ENCODE measurements at regions not wholly inside any gene's neighbourhood (a gene's known extent, or its start where the extent isn't known, plus 50 kb on each side); places are given as distances from the start of the nearest gene placed in this dataset.
"Not testable (repeated sequence)": the region's sequence is repeated elsewhere in the genome, so short reads cannot be mapped to it uniquely, and the experiment has no call there.

DNA sequence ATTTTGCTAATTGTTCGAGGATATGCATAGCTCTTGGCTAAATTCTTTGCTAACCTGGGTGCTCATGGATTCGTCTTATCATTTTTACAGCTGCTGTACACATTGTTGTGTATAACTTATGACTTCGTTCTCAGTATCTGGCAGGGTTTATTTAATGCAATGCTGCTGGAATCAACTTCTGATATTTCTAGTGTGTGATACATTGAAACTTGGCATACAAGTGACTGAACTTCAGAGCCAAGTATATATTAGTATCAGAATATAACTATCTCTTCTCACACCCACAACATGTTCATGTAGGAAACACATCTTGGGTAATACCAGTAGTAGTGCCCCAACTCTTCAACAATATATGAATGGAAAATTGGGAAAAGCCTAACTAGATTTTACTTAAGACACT, 764.2 kb downstream of the TENT5A start:
- no peak overlapping the region for H2AFZ ChIP-seq (ENCODE audit: low read depth)
- no peak for TF ChIP-seq MEF2A (IDR thresholded peaks at IDR 0.05; ENCODE audit: borderline replicate concordance, low read depth)
- no peak for TF ChIP-seq FOXJ3 (CRISPR knock-in tag; IDR thresholded peaks at IDR 0.05)
- H3K27ac ChIP-seq (ENCODE audit: low read depth in 2 of 2, low read length in 1 of 2), result peak overlapping the region in 1 of 2 experiments; percentile 76; a peak in 1 of 4 replicates
- no peak overlapping the region for H3K9ac ChIP-seq
- WGBS (ENCODE audit: low lambda C conversion rate), result 63% methylated on average over 3 of the region's 3 CpGs
- POLR2A ChIA-PET, result interaction anchor here (0.6 kb wide), 1 partner anchor 1152 kb away, joined by 3 read pairs; no protein-coding TSS in a partner anchor
- no peak overlapping the region for H3K4me2 ChIP-seq
- no peaks in the 10 kb centered on the region for H3K9me2 ChIP-seq
- H3K4me1 ChIP-seq (ENCODE audit: control insufficient read depth in 1 of 2, insufficient read depth in 2 of 2, low read depth in 1 of 2, low read length in 1 of 2), result peaks cover 0 to 8% of the 10 kb centered on the region in 2 experiments; a peak in 1 of 4 replicates
- no peak overlapping the region for H3K4me3 ChIP-seq (ENCODE audit: low read depth in 2 of 2, low read length in 1 of 2)
- no peaks in the 10 kb centered on the region for H3K79me2 ChIP-seq (ENCODE audit: insufficient read depth)
- DNase-seq, result no peak
- no peaks in the 10 kb centered on the region for H3F3A ChIP-seq (replicated peaks; ENCODE audit: insufficient read depth)
- CTCF ChIA-PET, result no interaction called here
- H4K20me1 ChIP-seq (ENCODE audit: insufficient read depth), result no peaks in the 10 kb centered on the region
- no peaks in the 10 kb centered on the region for H3K36me3 ChIP-seq (replicated peaks in 1 of 2; ENCODE audit: control insufficient read depth in 1 of 2, insufficient read depth in 2 of 2, low read length in 1 of 2)
- H3K27me3 ChIP-seq (ENCODE audit: insufficient read depth), result no peaks in the 10 kb centered on the region
- H3K9me3 ChIP-seq, result peaks cover 10% of the 10 kb centered on the region; the same call in 1 of the 2 replicates

DNA sequence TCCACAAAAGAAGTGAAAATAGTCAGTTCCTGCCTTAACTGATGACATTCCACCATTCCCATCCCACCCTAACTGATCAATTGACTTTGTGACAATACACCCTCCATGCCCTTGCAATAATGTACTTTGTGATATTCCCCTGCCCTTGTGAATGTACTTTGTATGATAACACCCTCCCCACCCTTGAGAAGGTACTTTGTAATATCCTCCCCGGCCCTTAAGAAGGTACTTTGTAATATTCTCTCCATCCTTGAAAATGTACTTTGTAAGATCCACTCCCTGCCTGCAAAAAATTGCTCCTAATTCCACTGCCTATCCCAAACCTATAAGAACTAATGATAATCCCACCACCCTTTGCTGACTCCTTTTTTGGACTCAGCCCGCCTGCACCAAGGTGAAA, 771.3 kb downstream of the TENT5A start:
- H3K79me2 ChIP-seq (ENCODE audit: insufficient read depth); H3K27ac ChIP-seq (ENCODE audit: low read depth in 2 of 2, low read length in 1 of 2); H3K36me3 ChIP-seq (replicated peaks in 1 of 2; ENCODE audit: control insufficient read depth in 1 of 2, insufficient read depth in 2 of 2, low read length in 1 of 2); DNase-seq; H2AFZ ChIP-seq (ENCODE audit: low read depth); H3K27me3 ChIP-seq (ENCODE audit: insufficient read depth); H3K4me2 ChIP-seq; H3K9ac ChIP-seq; H3K9me2 ChIP-seq; CTCF ChIA-PET; POLR2A ChIA-PET; H3K4me1 ChIP-seq (ENCODE audit: control insufficient read depth in 1 of 2, insufficient read depth in 2 of 2, low read depth in 1 of 2, low read length in 1 of 2); H3K9me3 ChIP-seq; H4K20me1 ChIP-seq (ENCODE audit: insufficient read depth); H3K4me3 ChIP-seq (ENCODE audit: low read depth in 2 of 2, low read length in 1 of 2); H3F3A ChIP-seq (replicated peaks; ENCODE audit: insufficient read depth): not testable (repeated sequence)
- WGBS (ENCODE audit: low lambda C conversion rate), result 60% methylated on average over 2 of the region's 2 CpGs

- POLR2A ChIA-PET, result no interaction called here
- Histone ChIP-seq H3K4me1 (ENCODE audit: control insufficient read depth in 1 of 2, insufficient read depth in 2 of 2, low read depth in 1 of 2, low read length in 1 of 2) (no peaks in the 10 kb centered on the region), H3K4me2 (no peak overlapping the region), H3K79me2 (ENCODE audit: insufficient read depth) (no peaks in the 10 kb centered on the region), H3K27ac (ENCODE audit: low read depth in 2 of 2, low read length in 1 of 2) (no peak overlapping the region), H2AFZ (ENCODE audit: low read depth) (no peak overlapping the region), H3K27me3 (ENCODE audit: insufficient read depth) (no peaks in the 10 kb centered on the region), H3F3A (replicated peaks; ENCODE audit: insufficient read depth) (no peaks in the 10 kb centered on the region), H3K9ac (no peak overlapping the region), H3K36me3 (replicated peaks in 1 of 2; ENCODE audit: control insufficient read depth in 1 of 2, insufficient read depth in 2 of 2, low read length in 1 of 2) (no peaks in the 10 kb centered on the region), H3K9me2 (no peaks in the 10 kb centered on the region), H3K4me3 (ENCODE audit: low read depth in 2 of 2, low read length in 1 of 2) (no peak overlapping the region), H3K9me3 (no peaks in the 10 kb centered on the region), H4K20me1 (ENCODE audit: insufficient read depth) (no peaks in the 10 kb centered on the region)
- no peak for DNase-seq
- 44% methylated on average over 3 of the region's 3 CpGs for WGBS (ENCODE audit: low lambda C conversion rate)
- TF ChIP-seq, protein P1, sequence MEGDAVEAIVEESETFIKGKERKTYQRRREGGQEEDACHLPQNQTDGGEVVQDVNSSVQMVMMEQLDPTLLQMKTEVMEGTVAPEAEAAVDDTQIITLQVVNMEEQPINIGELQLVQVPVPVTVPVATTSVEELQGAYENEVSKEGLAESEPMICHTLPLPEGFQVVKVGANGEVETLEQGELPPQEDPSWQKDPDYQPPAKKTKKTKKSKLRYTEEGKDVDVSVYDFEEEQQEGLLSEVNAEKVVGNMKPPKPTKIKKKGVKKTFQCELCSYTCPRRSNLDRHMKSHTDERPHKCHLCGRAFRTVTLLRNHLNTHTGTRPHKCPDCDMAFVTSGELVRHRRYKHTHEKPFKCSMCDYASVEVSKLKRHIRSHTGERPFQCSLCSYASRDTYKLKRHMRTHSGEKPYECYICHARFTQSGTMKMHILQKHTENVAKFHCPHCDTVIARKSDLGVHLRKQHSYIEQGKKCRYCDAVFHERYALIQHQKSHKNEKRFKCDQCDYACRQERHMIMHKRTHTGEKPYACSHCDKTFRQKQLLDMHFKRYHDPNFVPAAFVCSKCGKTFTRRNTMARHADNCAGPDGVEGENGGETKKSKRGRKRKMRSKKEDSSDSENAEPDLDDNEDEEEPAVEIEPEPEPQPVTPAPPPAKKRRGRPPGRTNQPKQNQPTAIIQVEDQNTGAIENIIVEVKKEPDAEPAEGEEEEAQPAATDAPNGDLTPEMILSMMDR (IDR thresholded peaks at IDR 0.05), result no peak
- TF ChIP-seq SMC3 (IDR thresholded peaks at IDR 0.05; ENCODE audit: low read depth, low read length), result no peak
- no peak for TF ChIP-seq TAF1 (IDR thresholded peaks at IDR 0.05; ENCODE audit: borderline replicate concordance, low read depth, low read length)
- TF ChIP-seq, protein P2, sequence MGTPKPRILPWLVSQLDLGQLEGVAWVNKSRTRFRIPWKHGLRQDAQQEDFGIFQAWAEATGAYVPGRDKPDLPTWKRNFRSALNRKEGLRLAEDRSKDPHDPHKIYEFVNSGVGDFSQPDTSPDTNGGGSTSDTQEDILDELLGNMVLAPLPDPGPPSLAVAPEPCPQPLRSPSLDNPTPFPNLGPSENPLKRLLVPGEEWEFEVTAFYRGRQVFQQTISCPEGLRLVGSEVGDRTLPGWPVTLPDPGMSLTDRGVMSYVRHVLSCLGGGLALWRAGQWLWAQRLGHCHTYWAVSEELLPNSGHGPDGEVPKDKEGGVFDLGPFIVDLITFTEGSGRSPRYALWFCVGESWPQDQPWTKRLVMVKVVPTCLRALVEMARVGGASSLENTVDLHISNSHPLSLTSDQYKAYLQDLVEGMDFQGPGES (IDR thresholded peaks at IDR 0.05; ENCODE audit: low read depth, low read length), result no peak
- no peak for TF ChIP-seq ELF1 (IDR thresholded peaks at IDR 0.05)
- no peak for TF ChIP-seq FOSL2 (IDR thresholded peaks at IDR 0.05; ENCODE audit: borderline replicate concordance, low read depth)
- TF ChIP-seq FOXM1 (IDR thresholded peaks at IDR 0.05; ENCODE audit: low read depth), result no peak
- TF ChIP-seq, protein P3, sequence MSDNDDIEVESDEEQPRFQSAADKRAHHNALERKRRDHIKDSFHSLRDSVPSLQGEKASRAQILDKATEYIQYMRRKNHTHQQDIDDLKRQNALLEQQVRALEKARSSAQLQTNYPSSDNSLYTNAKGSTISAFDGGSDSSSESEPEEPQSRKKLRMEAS (IDR thresholded peaks at IDR 0.05; ENCODE audit: low read depth), result no peak
- TF ChIP-seq USF1 (IDR thresholded peaks at IDR 0.05; ENCODE audit: borderline replicate concordance, low read depth), result no peak
- TF ChIP-seq ZBTB33 (IDR thresholded peaks at IDR 0.05; ENCODE audit: borderline replicate concordance, low read depth), result no peak
- TF ChIP-seq RFX5 (IDR thresholded peaks at IDR 0.05; ENCODE audit: low read length), result no peak
- no peak for TF ChIP-seq PBX3 (IDR thresholded peaks at IDR 0.05)
- TF ChIP-seq FOXJ3 (CRISPR knock-in tag; IDR thresholded peaks at IDR 0.05), result no peak
- no peak for TF ChIP-seq CHD2 (IDR thresholded peaks at IDR 0.05; ENCODE audit: low read length, partially characterized antibody)
- CTCF ChIA-PET, result no interaction called here
Measured at GRCh38 chr6:80976336-80976735, 776.1 kb downstream of the TENT5A start.
